SK-N-SH (cell line): ENCODE measurements at regions not wholly inside any gene's neighbourhood (a gene's known extent, or its start where the extent isn't known, plus 50 kb on each side); places are given as distances from the start of the nearest gene placed in this dataset.

Experiments used
- CTCF ChIA-PET: fragments of 300-600, 350-600 bp; formaldehyde crosslinking; extraction: SDS; loops from one replicate; lab custom pipeline; 2021; lab: Yijun Ruan, JAX
- POLR2A ChIA-PET: fragments of 350-600 bp; sonication (Branson Sonifier 250); formaldehyde crosslinking; extraction: SDS; loops from one replicate; lab custom pipeline; 2020; ENCODE audit warnings: antibody characterized with exemption, inconsistent platforms; lab: Yijun Ruan, JAX
- DNase-seq: peaks from one replicate; pipeline ENCODE4 v3.0.0; 2012
- H2AFZ ChIP-seq: fragments of 200-600 bp; sonication (generic); 2 replicates; pipeline ENCODE4 v1.8.1; 2016; ENCODE audit warnings: antibody characterized with exemption, mild to moderate bottlenecking, low read depth
- H3F3A ChIP-seq: fragments of 200-600 bp; sonication (generic); replicated peaks from 2 replicates; pipeline ENCODE3; 2016; ENCODE audit warnings: antibody characterized with exemption, mild to moderate bottlenecking; ENCODE audit not compliant: insufficient read depth
- H3K27ac ChIP-seq, 2 experiments: fragments of 200-500 bp in 1 of 2; fragments of 200-600 bp in 1 of 2; sonication (Bioruptor generic) in 1 of 2; sonication (generic), shearing (Covaris generic) in 1 of 2; 2 replicates each; pipeline versions ENCODE4 v1.5.1 to v1.6.1; 2014 to 2016; ENCODE audit warnings: low read depth in 2 of 2, inconsistent platforms in 1 of 2, low read length in 1 of 2, mild to moderate bottlenecking in 1 of 2, mixed read lengths in 1 of 2
- H3K27me3 ChIP-seq: fragments of 200-600 bp; sonication (generic), shearing (Covaris generic); 2 replicates; pipeline ENCODE4 v1.6.1; 2016; ENCODE audit warnings: mixed run types; ENCODE audit not compliant: insufficient read depth
- H3K36me3 ChIP-seq, 2 experiments: fragments of 200-500 bp in 1 of 2; fragments of 200-600 bp in 1 of 2; sonication (Bioruptor generic) in 1 of 2; sonication (generic) in 1 of 2; replicated peaks in 1 of 2; 2 replicates each; pipeline versions ENCODE3 to v1.5.1; 2014 to 2016; ENCODE audit warnings: low read length in 1 of 2, mild to moderate bottlenecking in 1 of 2; ENCODE audit not compliant: insufficient read depth in 2 of 2, control insufficient read depth in 1 of 2
- H3K4me1 ChIP-seq, 2 experiments: fragments of 200-500 bp in 1 of 2; fragments of 200-600 bp in 1 of 2; sonication (Bioruptor generic) in 1 of 2; sonication (generic), shearing (Covaris generic) in 1 of 2; 2 replicates each; pipeline versions ENCODE4 v1.5.1 to v1.6.1; 2014 to 2016; ENCODE audit warnings: low read depth in 1 of 2, low read length in 1 of 2, mixed run types in 1 of 2; ENCODE audit not compliant: insufficient read depth in 2 of 2, control insufficient read depth in 1 of 2
- H3K4me2 ChIP-seq: fragments of 200-600 bp; sonication (generic), shearing (Covaris generic); 2 replicates; pipeline ENCODE4 v1.6.1; 2017; ENCODE audit warnings: mixed run types
- H3K4me3 ChIP-seq, 2 experiments: fragments of 200-500 bp in 1 of 2; fragments of 200-600 bp in 1 of 2; sonication (Bioruptor generic) in 1 of 2; sonication (generic), shearing (Covaris generic) in 1 of 2; 2 replicates each; pipeline versions ENCODE4 v1.5.1 to v1.8.1; 2014 to 2016; ENCODE audit warnings: low read depth in 2 of 2, inconsistent platforms in 1 of 2, low read length in 1 of 2, mild to moderate bottlenecking in 1 of 2, mixed read lengths in 1 of 2, moderate library complexity in 1 of 2
- H3K79me2 ChIP-seq: fragments of 200-600 bp; sonication (generic); 2 replicates; pipeline ENCODE4 v1.8.1; 2017; ENCODE audit warnings: mild to moderate bottlenecking; ENCODE audit not compliant: insufficient read depth
- H3K9ac ChIP-seq: fragments of 200-600 bp; sonication (generic); 2 replicates; pipeline ENCODE4 v1.6.1; 2017; ENCODE audit warnings: mixed run types
- H3K9me2 ChIP-seq: fragments of 200-600 bp; sonication (generic); 2 replicates; pipeline ENCODE4 v1.6.1; 2017; ENCODE audit warnings: mixed run types
- H3K9me3 ChIP-seq: fragments of 200-600 bp; sonication (generic); 2 replicates; pipeline ENCODE4 v1.6.1; 2017; ENCODE audit warnings: mixed run types, mild to moderate bottlenecking, moderate library complexity
- H4K20me1 ChIP-seq: fragments of 200-600 bp; sonication (generic); 2 replicates; pipeline ENCODE4 v1.6.1; 2017; ENCODE audit warnings: mild to moderate bottlenecking, mixed run types; ENCODE audit not compliant: insufficient read depth
- ELF1 ChIP-seq: IDR thresholded peaks from 2 replicates; pipeline ENCODE4 v1.4.0; 2012
- EP300 ChIP-seq, 2 experiments: IDR thresholded peaks; 2 replicates each; pipeline versions ENCODE4 v1.4.0 to v1.6.1; 2012; ENCODE audit warnings: borderline replicate concordance in 1 of 2, low read depth in 1 of 2, low read length in 1 of 2
- FOXM1 ChIP-seq: IDR thresholded peaks from 2 replicates; pipeline ENCODE4 v1.4.0; 2012; ENCODE audit warnings: low read depth, mild to moderate bottlenecking
- MXI1 ChIP-seq: IDR thresholded peaks from 2 replicates; pipeline ENCODE4 v1.6.1; 2012; ENCODE audit warnings: mild to moderate bottlenecking, low read depth, low read length, improper control_type of control experiment
- NFIC ChIP-seq: IDR thresholded peaks from 2 replicates; pipeline ENCODE4 v1.4.0; 2012; ENCODE audit warnings: borderline replicate concordance
- POLR2AphosphoS5 ChIP-seq: IDR thresholded peaks from 2 replicates; pipeline ENCODE4 v1.6.1; 2012; ENCODE audit warnings: low read depth, low read length
- SMC3 ChIP-seq: IDR thresholded peaks from 2 replicates; pipeline ENCODE4 v1.6.1; 2012; ENCODE audit warnings: low read depth, low read length, improper control_type of control experiment
- TAF1 ChIP-seq: IDR thresholded peaks from 2 replicates; pipeline ENCODE4 v1.6.1; 2012; ENCODE audit warnings: low read depth, mild to moderate bottlenecking, low read length, moderate library complexity, borderline replicate concordance
- TCF12 ChIP-seq: IDR thresholded peaks from 2 replicates; pipeline ENCODE4 v1.4.0; 2012
- WGBS: methylation state at CpG from one replicate; pipeline ENCODE4 v1.1.6; 2017; ENCODE audit warnings: low lambda C conversion rate; 5-methylcytosine and 5-hydroxymethylcytosine counted together
- TF ChIP-seq, protein P1 (sequence below): IDR thresholded peaks from 2 replicates; pipeline ENCODE4; 2012
- TF ChIP-seq, protein P2 (sequence below): IDR thresholded peaks from 2 replicates; pipeline ENCODE4 v1.4.0; 2012; ENCODE audit warnings: low read depth
- TF ChIP-seq, protein P3 (sequence below): IDR thresholded peaks from 2 replicates; pipeline ENCODE4 v1.4.0; 2012; ENCODE audit warnings: low read depth, borderline replicate concordance

DNA sequence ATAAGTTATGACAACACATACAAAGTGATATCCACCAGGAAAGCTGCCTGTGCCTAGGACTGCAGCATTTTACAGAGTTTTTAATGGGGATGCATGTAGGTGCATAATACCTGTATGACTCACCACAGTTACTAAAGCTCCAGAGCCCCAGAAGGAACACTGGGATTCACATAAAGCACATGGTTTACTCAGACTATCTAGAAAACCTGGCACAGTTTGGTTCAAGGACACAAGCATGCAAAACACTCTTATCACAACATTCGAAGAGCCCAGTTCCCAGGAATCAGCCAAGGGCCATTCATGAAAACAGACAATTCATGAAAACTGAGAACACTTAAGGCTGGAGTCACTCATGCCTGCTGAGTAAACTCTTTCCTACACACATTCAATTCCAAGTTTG lies 261.0 kb downstream of the PYDC2 start (continued):
- TF ChIP-seq, protein P1, sequence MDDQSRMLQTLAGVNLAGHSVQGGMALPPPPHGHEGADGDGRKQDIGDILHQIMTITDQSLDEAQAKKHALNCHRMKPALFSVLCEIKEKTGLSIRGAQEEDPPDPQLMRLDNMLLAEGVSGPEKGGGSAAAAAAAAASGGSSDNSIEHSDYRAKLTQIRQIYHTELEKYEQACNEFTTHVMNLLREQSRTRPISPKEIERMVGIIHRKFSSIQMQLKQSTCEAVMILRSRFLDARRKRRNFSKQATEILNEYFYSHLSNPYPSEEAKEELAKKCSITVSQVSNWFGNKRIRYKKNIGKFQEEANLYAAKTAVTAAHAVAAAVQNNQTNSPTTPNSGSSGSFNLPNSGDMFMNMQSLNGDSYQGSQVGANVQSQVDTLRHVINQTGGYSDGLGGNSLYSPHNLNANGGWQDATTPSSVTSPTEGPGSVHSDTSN, result no peak
- TF ChIP-seq NFIC (no peak), TAF1 (no peak)

DNA sequence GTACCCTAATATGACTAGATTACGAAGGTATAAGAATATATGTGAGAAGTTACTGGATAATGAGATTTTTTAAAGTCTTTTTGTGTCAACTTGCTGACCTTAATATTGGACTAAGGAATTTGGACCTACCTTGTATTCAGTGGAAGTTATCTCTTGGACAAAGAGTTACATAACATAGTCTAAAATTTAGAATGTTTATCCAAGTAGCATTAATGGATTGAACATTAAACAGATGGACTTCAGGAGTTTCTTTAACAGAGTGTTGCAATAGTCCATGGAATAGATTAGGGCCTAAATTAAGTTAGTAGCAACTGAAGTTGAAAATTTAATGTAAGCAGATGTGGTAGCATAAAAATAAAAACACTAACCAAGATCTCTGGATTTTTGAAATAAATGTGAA lies 266.4 kb downstream of the PYDC2 start:
- no peaks in the 10 kb centered on the region for H3F3A ChIP-seq
- no peak for TF ChIP-seq FOXM1
- TF ChIP-seq ELF1, result no peak
- no peak for TF ChIP-seq EP300 (IDR thresholded peaks at IDR 0.05; ENCODE audit: borderline replicate concordance in 1 of 2, low read depth in 1 of 2, low read length in 1 of 2)
- TF ChIP-seq, protein P2, sequence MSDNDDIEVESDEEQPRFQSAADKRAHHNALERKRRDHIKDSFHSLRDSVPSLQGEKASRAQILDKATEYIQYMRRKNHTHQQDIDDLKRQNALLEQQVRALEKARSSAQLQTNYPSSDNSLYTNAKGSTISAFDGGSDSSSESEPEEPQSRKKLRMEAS, result no peak
- TF ChIP-seq TCF12, result no peak
- TF ChIP-seq SMC3, result no peak
- TF ChIP-seq MXI1, result no peak
- TF ChIP-seq, all 33 proteins: peak for 0
- WGBS, result 7% methylated on average over 1 of the region's 1 CpG
- Histone ChIP-seq H3K27me3 (no peaks in the 10 kb centered on the region), H3K9me3 (no peaks in the 10 kb centered on the region), H3K4me1 (no peaks in the 10 kb centered on the region), H3K27ac (no peak overlapping the region), H3K4me3 (no peak overlapping the region), H3K9me2 (no peaks in the 10 kb centered on the region), H3K4me2 (no peak overlapping the region), H4K20me1 (no peaks in the 10 kb centered on the region), H3K36me3 (no peaks in the 10 kb centered on the region), H3K9ac (no peak overlapping the region), H2AFZ (no peak overlapping the region), H3K79me2 (no peaks in the 10 kb centered on the region)
- DNase-seq, result no peak
- POLR2A ChIA-PET, result no interaction called here
- CTCF ChIA-PET, result no interaction called here

DNA sequence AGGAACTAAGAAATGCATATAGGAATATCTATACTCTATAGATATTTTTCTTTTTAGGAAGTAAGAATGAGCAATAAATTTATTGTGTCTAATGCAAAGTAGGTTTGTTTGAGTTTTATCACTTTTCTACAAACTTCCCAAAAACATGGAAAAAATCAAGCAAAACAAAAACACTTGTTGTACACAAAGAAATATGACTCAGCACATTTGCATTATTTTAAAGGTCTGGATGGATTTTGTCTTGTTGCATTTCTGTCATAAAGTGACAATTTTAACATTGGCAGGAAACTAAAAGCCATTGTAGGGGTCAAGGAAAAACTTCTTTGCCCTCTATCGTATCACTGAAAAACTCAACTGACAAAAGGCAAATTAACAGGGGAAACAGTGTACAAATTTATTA lies 267.2 kb downstream of the PYDC2 start:
- Histone ChIP-seq H4K20me1 (no peaks in the 10 kb centered on the region), H3K36me3 (no peaks in the 10 kb centered on the region), H3K4me1 (no peaks in the 10 kb centered on the region), H3K9ac (no peak overlapping the region), H3K9me2 (no peaks in the 10 kb centered on the region), H3K27ac (no peak overlapping the region), H3K4me2 (no peak overlapping the region), H3F3A (no peaks in the 10 kb centered on the region), H3K27me3 (no peaks in the 10 kb centered on the region), H3K9me3 (no peaks in the 10 kb centered on the region), H2AFZ (no peak overlapping the region), H3K4me3 (no peak overlapping the region), H3K79me2 (no peaks in the 10 kb centered on the region)
- WGBS, result 28% methylated on average over 1 of the region's 1 CpG
- no peak for TF ChIP-seq TCF12
- no peak for TF ChIP-seq POLR2AphosphoS5
- TF ChIP-seq, protein P2, result no peak
- TF ChIP-seq, protein P3, sequence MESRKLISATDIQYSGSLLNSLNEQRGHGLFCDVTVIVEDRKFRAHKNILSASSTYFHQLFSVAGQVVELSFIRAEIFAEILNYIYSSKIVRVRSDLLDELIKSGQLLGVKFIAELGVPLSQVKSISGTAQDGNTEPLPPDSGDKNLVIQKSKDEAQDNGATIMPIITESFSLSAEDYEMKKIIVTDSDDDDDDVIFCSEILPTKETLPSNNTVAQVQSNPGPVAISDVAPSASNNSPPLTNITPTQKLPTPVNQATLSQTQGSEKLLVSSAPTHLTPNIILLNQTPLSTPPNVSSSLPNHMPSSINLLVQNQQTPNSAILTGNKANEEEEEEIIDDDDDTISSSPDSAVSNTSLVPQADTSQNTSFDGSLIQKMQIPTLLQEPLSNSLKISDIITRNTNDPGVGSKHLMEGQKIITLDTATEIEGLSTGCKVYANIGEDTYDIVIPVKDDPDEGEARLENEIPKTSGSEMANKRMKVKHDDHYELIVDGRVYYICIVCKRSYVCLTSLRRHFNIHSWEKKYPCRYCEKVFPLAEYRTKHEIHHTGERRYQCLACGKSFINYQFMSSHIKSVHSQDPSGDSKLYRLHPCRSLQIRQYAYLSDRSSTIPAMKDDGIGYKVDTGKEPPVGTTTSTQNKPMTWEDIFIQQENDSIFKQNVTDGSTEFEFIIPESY, result no peak
- POLR2A ChIA-PET, result no interaction called here
- CTCF ChIA-PET, result no interaction called here
- no peak for DNase-seq
